Pancreas (tissue), 10 donors: ENCODE measurements at regions not wholly inside any gene's neighbourhood (a gene's known extent, or its start where the extent isn't known, plus 50 kb on each side); places are given as distances from the start of the nearest gene placed in this dataset.

Experiments
- ATAC-seq, 4 donors: fragments of 200-7000 bp; cut with Tn5 transposase; one replicate each; pipeline versions ENCODE4 v1.8.0 to v1.9.1; 2020; ENCODE audit warnings: mild to moderate bottlenecking in 4 of 4, moderate library complexity in 4 of 4
- DNase-seq, 6 donors: peaks; one replicate each; pipeline ENCODE4 v3.0.0-alpha.2; 2020
- FAIRE-seq: peaks from 2 replicates; lab custom pipeline; 2012; peaks lifted over from hg19 to GRCh38; lab: Jason Lieb, UNC
- H3K27ac ChIP-seq, 4 donors: fragments of 200-600 bp; sonication (generic); 1 replicate in 3 of 4; 2 replicates in 1 of 4; pipeline versions ENCODE4 v1.5.0 to v1.8.0; 2020
- H3K27me3 ChIP-seq, 4 donors: fragments of 200-600 bp; one replicate each; pipeline ENCODE4 v1.8.0; 2021
- H3K36me3 ChIP-seq, 3 donors: fragments of 200-600 bp; sonication (generic) in 1 of 3; one replicate each; pipeline versions ENCODE4 v1.5.0 to v1.8.0; 2020 to 2021
- H3K4me1 ChIP-seq, 3 donors: fragments of 200-600 bp; one replicate each; pipeline ENCODE4 v1.8.0; 2021
- H3K4me3 ChIP-seq, 4 donors: fragments of 200-600 bp; sonication (generic) in 2 of 4; one replicate each; pipeline versions ENCODE4 v1.5.0 to v1.8.0; 2020 to 2021
- H3K9me3 ChIP-seq, 4 donors: fragments of 200-600 bp; one replicate each; pipeline ENCODE4 v1.8.0; 2021
- WGBS, 2 donors: extraction: QIAGEN DNeasy Blood & Tissue Kit; methylation state at CpG; one replicate each; pipeline ENCODE4 v1.1.7; 2013; 5-methylcytosine and 5-hydroxymethylcytosine counted together
- intact Hi-C, 3 donors: fragments of 100-400 bp; cut with DNase I; formaldehyde crosslinking; loops; one replicate each; pipeline versions ENCODE4 v1.11.1 to v1.14.2; 2022
- TF ChIP-seq, protein P1 (sequence below), 4 donors: fragments of 200-600 bp; sonication (generic) in 3 of 4; IDR thresholded peaks; one replicate each; pipeline versions ENCODE4 v1.5.0 to v1.8.0; 2021; ENCODE audit warnings: antibody characterized with exemption in 4 of 4
- donor health status: healthy with polysubstance abuse.
- donor health status: DM: no; HTN: no; CAD: no; lungs with moderate emphysema.
- donor health status: DM: no; HTN: no; CAD: no.
- donor health status: control.
- donor health status: control.
- donor health status: Bipolar disorder and iron deficiency.
- donor health status: DM: yes; HTN: yes; CAD: no.
- donor health status: DM: no; HTN: no; CAD: no.
- donor health status: DM: no; HTN: no; CAD: no.
- donor health status: DM: yes; HTN: yes; CAD: no.

DNA sequence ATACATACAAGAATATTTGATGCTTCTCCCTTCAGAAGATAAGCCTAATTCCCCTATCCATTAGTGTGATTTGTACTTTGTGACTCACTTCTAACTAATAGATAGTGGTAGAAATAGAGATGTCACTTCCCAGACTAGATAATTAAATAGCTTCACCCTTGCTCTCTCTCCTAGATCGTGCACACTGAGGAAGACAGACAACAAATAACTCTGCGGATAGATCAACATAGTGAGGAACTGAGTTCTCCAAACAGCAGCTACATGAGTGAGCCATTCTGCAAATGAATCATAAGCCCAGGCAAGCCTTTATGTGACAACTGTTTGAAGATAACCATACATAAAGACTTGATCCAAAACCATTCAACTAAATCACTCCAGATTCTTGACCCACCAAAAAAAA lies 1083.4 kb upstream of the C9orf72 start:
- TF ChIP-seq, protein P1, sequence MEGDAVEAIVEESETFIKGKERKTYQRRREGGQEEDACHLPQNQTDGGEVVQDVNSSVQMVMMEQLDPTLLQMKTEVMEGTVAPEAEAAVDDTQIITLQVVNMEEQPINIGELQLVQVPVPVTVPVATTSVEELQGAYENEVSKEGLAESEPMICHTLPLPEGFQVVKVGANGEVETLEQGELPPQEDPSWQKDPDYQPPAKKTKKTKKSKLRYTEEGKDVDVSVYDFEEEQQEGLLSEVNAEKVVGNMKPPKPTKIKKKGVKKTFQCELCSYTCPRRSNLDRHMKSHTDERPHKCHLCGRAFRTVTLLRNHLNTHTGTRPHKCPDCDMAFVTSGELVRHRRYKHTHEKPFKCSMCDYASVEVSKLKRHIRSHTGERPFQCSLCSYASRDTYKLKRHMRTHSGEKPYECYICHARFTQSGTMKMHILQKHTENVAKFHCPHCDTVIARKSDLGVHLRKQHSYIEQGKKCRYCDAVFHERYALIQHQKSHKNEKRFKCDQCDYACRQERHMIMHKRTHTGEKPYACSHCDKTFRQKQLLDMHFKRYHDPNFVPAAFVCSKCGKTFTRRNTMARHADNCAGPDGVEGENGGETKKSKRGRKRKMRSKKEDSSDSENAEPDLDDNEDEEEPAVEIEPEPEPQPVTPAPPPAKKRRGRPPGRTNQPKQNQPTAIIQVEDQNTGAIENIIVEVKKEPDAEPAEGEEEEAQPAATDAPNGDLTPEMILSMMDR (IDR thresholded peaks at IDR 0.05), result no peak
- no peak for DNase-seq
- H3K4me1 ChIP-seq, result no peaks in the 10 kb centered on the region
- no peaks in the 10 kb centered on the region for H3K36me3 ChIP-seq
- H3K27ac ChIP-seq, result no peak overlapping the region
- no peaks in the 10 kb centered on the region for H3K27me3 ChIP-seq
- intact Hi-C loops, result no loop called here
- ATAC-seq, result no peak
- H3K9me3 ChIP-seq, result no peaks in the 10 kb centered on the region
- H3K4me3 ChIP-seq, result no peak overlapping the region
- FAIRE-seq, result no peak
- 14 to 20% methylated on average over 2 of the region's 2 CpGs for WGBS, 2 donors

DNA sequence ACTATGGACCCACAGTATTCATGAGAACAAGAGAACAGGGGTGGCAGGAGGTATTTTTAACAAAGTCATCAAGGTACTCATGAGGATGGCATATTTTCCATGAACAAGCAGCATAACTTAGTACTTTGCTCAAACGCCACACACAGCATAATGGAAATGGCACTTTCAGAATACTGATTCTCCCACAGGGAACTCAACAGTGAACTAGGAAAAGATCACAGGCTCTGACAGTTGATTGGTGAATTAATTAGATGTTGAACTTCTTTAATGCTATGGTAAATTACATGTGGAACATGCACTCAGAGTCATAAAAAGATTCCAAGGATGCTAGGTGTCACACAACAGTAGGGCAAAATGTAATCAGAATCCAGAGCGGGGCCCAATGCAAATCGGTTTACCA lies 1088.6 kb upstream of the C9orf72 start:
- H3K27me3 ChIP-seq, result no peaks in the 10 kb centered on the region
- FAIRE-seq (no peak), ATAC-seq (no peak), DNase-seq (no peak)
- 65 to 75% methylated on average over 3 of the region's 3 CpGs for WGBS, 2 donors
- no peak overlapping the region for H3K27ac ChIP-seq
- no peaks in the 10 kb centered on the region for H3K4me1 ChIP-seq
- intact Hi-C loops, result no loop called here
- H3K36me3 ChIP-seq, result no peaks in the 10 kb centered on the region
- TF ChIP-seq, protein P1 (IDR thresholded peaks at IDR 0.05), result no peak
- H3K9me3 ChIP-seq, result no peaks in the 10 kb centered on the region
- no peak overlapping the region for H3K4me3 ChIP-seq

DNA sequence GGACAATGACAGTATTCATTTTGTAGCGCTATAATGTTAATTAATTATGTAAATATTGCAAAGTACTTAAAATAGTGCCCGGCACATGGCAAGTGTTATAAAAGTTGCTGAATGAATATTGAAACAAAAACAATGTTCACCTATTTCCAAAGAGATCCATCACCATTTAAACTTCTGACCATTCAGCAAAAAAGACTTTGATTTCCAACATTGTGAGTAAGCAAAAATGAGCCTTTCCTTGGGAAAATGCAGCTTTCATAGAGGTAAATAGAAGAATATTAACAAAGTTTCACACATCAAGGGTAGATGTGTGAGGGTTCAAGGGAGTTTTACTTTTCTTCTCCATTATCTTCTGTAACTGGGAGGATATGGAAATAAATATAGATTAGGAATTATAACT lies 1089.4 kb upstream of the C9orf72 start:
- ATAC-seq (no peak), FAIRE-seq (no peak), DNase-seq (no peak)
- Histone ChIP-seq H3K9me3 (no peaks in the 10 kb centered on the region), H3K27ac (no peak overlapping the region), H3K36me3 (no peaks in the 10 kb centered on the region), H3K4me3 (no peak overlapping the region), H3K4me1 (no peaks in the 10 kb centered on the region), H3K27me3 (no peaks in the 10 kb centered on the region)
- intact Hi-C loops, result no loop called here
- 85% methylated on average over 2 of the region's 2 CpGs for WGBS, 2 donors
- TF ChIP-seq, protein P1 (IDR thresholded peaks at IDR 0.05), result no peak

DNA sequence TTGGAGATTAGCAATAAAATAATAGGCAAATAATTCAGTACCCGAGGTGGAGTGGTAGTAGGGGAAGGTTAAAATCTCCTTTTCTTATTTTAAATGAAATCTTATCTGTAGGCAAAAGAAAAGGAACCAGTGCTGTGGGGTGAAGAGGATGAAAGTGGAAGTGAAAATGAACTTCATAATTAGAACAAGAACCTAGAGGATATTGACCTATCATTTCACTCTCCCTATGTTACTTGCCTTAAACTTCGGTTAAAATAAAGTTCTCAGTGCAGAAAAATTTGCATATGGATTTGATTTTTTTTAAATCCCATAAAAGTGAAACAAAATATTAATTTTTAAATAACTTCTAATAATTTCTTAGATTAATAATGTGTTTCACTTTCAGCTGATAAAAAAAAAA lies 1094.9 kb upstream of the C9orf72 start:
- no peak for DNase-seq
- TF ChIP-seq, protein P1 (IDR thresholded peaks at IDR 0.05), result no peak
- Histone ChIP-seq H3K4me3 (no peak overlapping the region), H3K27ac (no peak overlapping the region), H3K36me3 (no peaks in the 10 kb centered on the region), H3K4me1 (no peaks in the 10 kb centered on the region), H3K27me3 (no peaks in the 10 kb centered on the region), H3K9me3 (no peaks in the 10 kb centered on the region)
- no peak for ATAC-seq
- no peak for FAIRE-seq
- 59 to 79% methylated on average over 2 of the region's 2 CpGs for WGBS, 2 donors
- intact Hi-C loops, result no loop called here

DNA sequence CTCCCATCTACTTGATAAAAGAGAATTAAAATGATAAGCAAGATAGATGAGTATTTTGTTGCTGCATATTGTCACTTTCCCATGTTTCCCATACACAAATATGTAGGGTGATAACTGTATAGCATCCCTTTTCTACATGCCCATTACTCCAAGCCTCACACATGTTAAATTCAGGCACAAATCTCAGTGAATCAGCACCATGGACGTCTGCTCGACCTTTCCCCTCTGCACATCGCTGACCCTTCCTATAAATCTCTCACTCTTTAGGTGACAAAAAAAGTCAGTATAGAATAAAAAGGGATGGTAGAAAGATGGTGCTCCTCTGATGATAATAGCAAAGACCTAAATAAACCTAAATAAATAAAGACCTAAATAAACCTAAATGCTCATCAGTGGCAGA lies 1097.7 kb upstream of the C9orf72 start:
- Histone ChIP-seq H3K4me3 (no peak overlapping the region), H3K9me3 (no peaks in the 10 kb centered on the region), H3K27me3 (no peaks in the 10 kb centered on the region), H3K36me3 (no peaks in the 10 kb centered on the region), H3K4me1 (no peaks in the 10 kb centered on the region), H3K27ac (no peak overlapping the region)
- DNase-seq (no peak), ATAC-seq (no peak), FAIRE-seq (no peak)
- TF ChIP-seq, protein P1 (IDR thresholded peaks at IDR 0.05), result no peak
- intact Hi-C loops, result no loop called here
- 47 to 53% methylated on average over 3 of the region's 3 CpGs for WGBS, 2 donors
